Suprapubic skin (tissue), 4 donors: ENCODE measurements at regions not wholly inside any gene's neighbourhood (a gene's known extent, or its start where the extent isn't known, plus 50 kb on each side); places are given as distances from the start of the nearest gene placed in this dataset.

ENCODE experiments used
- CTCF ChIP-seq, 2 donors: fragments of 200-600 bp in 1 of 2; fragments of 450-650 bp in 1 of 2; sonication (generic) in 1 of 2; IDR thresholded peaks; one replicate each; pipeline ENCODE4 v1.5.1; 2016 to 2019; ENCODE audit warnings: antibody characterized with exemption in 2 of 2, mild to moderate bottlenecking in 1 of 2, moderate library complexity in 1 of 2
- POLR2A ChIP-seq, 2 donors: fragments of 450-650 bp; IDR thresholded peaks; one replicate each; pipeline ENCODE4 v1.6.1; 2017; ENCODE audit warnings: antibody characterized with exemption in 2 of 2, mild to moderate bottlenecking in 2 of 2, moderate library complexity in 2 of 2
- POLR2AphosphoS5 ChIP-seq, 3 donors: sonication (generic); formaldehyde crosslinking; IDR thresholded peaks; one replicate each; pipeline ENCODE4 v1.6.1; 2017; ENCODE audit warnings: antibody characterized with exemption in 3 of 3

GRCh38 chr2:144078106-144078505 is 441.8 kb downstream of the ZEB2 start:
- TF ChIP-seq POLR2A (IDR thresholded peaks at IDR 0.05), result no peak
- no peak for TF ChIP-seq CTCF (IDR thresholded peaks at IDR 0.05)
- TF ChIP-seq POLR2AphosphoS5 (IDR thresholded peaks at IDR 0.05), result no peak
